ENCODE measurements at regions not wholly inside any gene's neighbourhood (a gene's known extent, or its start where the extent isn't known, plus 50 kb on each side); places are given as distances from the start of the nearest gene placed in this dataset.

DNA sequence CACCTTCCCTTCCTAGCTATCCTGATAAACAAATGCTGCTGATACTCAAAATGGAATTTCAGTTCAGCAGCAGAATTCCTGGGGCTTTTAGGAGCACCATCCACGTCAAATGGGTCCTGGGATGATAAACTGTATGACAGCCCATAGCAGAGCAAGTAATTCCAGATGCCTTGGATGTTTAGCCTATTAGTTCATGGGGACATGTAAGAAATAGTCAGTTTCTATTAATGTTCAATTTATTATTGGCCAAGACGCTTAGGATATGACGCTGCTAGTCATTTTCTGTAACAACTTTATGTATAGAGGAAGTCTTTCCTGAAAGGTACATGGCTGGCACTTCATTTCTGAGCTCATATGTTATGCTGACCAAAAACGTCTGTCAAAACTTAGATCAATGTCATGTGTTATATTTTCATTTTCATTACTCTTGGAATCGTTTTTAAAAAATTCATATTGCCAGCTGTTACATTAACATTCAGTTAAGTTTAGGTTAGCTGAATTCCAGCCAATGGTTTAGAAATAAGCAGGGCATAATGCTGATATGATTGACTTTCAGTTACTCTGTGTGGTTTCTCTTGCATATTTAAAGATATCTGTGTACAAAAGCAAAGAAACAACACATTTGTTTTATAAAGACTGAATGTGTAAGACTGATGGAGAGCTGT, 243.8 kb downstream of the CSNK1G3 start:
- DNase-seq (ENCODE audit: low spot score), result no peak

DNA sequence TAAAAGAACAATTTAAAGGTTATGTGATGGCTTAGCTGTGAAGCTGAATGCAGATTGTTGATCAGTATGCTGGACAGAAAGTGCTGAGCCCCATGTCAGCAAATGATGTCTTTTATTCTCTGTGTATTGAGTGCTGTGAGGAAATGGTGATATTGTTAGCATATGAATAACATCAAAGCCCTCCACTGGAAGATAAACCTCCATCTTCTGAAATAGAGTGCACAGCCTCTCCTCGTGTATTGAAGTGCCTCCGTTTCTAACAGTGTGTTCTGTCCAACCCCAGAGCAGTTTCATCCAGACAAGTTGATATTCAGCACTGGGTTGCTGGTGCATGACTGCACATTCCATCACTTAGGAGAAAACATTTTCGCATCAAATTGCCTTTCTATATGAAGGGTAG, 242.9 kb downstream of the CSNK1G3 start:
- DNase-seq (ENCODE audit: low spot score), result no peak

DNA sequence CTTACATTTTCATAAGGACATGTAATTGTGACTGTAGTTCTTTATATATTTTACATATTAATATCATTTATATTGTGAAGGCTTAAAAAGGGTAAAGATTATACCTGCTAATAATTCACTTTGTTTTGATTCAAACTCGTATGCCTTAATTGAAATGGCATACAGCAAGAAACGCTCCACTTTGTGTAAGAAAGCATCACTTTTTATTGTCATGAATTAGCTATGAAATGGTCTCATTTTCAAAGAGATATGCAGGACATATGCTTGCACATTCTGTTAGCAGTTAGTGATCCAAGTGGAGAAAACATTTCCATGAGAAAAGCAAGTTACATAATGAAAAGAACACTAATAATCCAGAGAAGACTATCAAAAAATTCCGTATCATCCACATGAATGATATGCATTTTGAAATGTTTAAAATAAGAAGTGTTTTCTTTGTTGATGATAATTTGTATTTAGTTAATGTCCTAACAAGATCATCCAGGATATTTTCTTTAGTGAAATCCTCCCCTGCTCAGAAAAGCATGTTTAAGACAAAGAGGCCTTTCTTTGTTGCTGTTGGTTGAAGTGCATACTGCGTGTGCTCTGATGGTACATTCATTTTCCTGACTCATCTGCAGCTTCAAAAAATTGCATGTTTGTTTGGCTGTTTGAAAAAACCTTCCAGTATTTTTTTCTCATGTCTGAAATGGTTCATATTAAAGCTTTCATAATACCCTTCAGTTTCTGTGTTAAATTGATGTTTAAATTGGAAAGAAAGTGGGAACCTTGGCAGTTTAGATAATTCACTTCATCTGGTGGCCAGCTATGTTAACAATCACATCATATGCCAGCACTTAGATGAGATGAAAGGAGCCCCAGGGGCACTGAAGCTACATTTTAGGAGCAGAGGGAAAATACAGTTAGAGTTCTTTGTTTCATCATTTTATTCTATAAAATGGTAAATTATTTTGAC, 242.2 kb downstream of the CSNK1G3 start:
- no peak for DNase-seq (ENCODE audit: low spot score)

DNA sequence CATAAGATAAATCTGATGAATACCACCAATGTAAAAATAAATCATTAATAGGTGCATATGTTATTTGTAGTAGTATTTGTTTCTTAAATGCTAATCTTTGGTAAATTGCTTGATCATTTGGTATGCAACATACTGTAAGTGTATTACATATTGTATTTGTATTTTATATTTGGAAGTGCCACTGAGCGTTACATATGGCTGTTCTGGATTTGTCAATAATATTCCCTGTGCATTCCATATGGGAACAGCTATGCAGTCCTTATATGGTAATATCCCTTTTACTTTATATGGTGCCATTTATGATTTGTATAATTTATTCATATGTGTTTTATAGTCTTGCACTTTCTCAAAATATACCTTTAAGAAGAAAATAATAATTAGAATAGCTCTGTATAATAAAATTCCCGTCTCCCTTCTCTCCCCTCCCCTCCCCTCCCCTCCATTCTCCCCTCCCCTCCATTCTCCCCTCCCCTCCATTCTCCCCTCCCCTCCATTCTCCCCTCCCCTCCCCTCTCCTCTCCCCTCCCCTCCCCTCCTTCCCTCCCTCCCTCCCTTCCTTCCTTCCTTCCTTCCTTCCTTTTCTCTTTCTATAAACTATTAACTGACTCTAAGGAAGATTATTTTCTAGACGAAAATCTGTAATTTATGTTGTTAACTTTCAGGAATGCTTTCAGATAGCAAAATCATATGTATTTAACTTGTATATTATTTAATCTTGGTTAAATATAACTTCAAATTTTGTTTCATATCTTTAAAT, 241.4 kb downstream of the CSNK1G3 start:
- DNase-seq (ENCODE audit: low spot score), result no peak

DNA sequence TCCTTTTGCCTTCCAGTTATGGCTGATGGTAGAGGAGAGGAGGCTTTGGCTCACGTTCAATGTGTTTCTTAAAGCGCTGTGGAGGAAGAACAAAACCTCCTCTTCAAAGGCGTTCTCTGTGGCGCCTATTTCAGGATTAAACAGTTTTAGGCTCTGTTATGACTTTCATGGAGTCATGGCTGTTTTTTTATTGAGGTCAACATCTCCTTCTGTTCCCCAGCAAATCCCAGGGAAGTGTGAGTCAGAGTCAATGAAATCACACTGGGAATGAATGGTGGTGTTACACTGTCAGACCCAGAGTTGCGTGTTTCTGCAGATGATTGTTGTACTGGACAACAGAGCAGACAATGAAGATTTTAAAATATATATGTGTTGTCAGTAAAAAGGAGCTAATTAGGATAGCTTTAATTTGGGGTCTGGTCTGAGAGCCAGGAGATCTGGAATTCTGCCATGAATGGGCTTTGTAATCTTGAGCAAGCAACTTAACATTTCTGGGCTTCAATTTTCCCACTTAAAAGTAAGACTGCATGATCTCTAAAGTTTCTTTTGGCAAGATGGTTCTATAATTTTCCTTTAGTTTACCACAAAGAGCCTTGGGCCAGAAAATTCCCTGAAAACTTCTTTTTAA, 240.7 kb downstream of the CSNK1G3 start:
- DNase-seq (ENCODE audit: low spot score), result no peak

DNA sequence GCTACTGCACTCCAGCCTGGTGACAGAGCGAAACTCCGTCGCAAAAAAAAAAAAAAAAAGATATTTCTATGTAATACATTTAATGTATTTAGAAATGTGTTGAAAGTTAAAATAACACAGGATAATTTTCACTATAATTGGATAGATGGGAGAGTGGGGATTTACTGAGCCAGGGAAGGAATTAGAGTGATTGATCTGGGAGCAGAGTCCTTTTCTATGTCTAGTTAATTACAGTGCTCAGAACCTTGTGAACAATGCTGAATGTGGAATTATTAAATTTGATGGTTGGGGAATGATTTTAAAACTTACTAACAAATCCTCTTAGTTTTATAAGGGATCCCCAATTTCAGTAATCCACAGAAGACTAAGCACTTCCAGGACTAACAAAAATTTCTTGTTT, 239.7 kb downstream of the CSNK1G3 start:
- DNase-seq (ENCODE audit: low spot score), result no peak

DNA sequence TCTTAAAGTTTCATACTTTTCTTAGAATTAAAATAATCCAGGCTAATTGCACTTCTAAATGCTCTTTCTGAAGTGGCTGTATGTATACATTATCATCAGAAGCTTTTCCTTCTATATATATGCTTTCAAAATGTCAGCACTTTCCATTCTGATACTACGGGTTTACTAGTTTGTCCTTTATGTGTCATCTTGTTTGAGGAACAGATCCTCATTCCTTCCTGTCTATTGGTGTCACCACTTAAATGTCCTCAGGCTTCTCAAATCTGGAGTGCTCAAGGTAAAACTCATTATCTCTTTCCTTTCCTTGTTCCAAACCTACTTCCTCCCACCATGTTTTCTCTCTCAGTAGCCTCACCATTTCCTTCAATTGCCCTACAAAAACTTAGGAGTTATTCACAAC, 236.3 kb downstream of the CSNK1G3 start:
- no peak for DNase-seq (ENCODE audit: low spot score)

DNA sequence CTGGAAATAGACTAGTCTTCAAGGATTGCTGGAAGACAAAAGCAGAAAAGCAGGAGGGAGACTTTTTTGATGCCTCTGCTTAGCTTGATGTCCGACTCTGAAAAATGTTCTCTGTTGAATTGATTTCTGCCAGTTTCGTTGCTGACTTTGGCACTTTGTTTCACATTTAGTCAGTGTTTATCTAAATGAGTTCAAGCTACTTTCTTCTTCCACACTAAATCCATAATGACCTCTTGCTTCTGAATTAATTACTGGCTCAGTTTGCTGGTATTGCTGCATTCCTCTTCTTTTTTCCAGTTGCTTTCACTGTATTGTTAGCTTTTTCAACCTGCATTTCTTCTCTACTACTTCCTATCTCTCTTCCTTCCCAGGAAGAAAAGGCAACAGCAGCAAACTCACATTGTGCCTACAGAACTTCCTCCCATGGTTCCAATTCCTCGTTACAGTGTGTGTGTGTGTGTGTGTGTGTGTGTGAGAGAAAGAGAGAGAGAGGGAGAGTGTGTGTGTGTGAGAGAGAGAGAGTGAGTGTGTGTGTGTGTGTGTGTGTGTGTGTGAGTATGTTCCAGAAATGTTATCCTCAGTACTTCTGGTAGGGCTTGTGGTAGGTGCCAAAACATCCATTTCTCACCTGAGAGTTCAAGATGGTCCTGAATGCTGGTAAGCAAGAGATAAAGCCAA, 234.8 kb downstream of the CSNK1G3 start:
- DNase-seq (ENCODE audit: low spot score), result no peak

DNA sequence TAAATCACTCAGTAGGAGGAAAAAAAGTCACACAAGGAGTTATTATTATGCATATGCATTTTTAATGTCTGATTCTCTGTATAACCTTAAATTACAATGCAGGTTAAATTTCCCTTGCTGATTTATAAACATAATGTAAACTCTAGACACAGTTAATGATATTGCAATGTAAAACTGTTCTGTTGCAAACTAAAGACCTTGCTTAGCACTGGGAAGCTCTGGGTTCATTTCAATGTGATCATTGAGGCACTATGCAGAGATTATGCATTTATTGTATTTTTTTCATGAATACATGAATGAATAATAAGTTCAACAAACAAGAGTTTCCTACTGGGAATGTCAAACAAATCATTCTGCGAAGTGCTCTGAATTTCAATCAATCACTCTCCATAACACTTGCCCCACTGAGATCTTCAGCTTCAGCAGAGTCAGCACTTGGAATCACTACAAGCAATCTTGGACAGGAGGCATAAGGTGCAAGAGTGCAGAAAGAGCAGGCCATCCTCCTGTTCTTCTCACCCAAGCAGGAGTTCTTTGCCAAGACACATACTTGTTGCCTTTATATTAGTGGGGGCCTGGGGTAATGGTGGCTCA, 232.1 kb downstream of the CSNK1G3 start:
- no peak for DNase-seq (ENCODE audit: low spot score)

DNA sequence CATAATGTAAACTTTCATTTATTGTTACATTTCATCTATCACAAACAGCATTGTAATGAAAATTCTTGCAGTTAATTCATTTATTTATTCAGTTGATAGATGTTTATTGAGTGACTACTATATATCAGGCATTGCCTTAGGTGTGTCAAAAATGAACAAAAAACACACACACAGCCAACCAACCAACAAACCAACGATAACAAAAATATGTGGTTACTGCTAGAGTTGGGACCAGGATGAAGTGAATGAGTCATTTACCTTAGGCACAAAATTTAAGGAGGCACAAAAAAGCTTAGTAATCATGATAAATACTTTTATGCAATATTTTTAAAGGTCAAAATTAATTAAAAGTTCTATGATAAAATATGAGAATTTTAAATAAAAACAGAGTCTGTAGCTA, 223.4 kb downstream of the CSNK1G3 start:
- DNase-seq (ENCODE audit: low spot score), result no peak

DNA sequence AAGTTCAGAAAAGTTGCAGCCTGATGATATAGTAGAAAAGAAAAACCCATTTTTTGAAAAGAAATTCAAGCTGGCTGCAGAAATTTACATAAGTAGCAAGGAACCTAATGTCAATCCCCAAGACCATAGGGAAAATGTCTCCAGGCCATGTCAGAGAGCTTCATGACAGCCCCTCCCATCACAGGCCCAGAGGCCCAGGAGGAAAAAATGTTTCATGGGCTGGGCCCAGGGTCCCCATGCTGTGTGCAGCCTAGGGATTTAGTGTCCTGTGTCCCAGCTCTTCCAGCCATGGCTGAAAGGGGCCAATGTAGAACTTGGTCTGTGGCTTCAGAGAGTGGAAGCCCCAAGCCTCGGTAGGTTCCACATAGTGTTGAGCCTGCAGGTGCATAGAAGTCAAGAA, 220.3 kb downstream of the CSNK1G3 start:
- DNase-seq (ENCODE audit: low spot score), result no peak

DNA sequence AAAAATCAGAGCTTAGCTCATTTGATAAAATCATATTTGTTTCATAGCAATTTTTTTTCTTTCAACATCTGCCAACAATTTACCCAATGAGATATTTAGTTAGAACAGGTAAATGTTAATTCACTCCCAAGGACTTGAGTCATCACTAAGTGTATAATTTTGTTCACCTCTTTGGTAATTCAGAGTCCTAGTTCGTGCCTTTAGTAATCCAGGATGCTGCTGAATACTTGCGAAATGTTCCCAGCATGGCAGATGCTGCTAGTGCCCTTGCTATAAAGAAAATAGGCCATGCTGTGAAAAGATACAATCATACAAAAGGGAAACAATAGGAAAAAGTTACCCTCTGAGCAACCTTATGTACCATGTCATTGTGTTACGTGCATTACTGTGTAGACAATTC, 210.5 kb downstream of the CSNK1G3 start:
- DNase-seq (ENCODE audit: low spot score), result no peak

DNA sequence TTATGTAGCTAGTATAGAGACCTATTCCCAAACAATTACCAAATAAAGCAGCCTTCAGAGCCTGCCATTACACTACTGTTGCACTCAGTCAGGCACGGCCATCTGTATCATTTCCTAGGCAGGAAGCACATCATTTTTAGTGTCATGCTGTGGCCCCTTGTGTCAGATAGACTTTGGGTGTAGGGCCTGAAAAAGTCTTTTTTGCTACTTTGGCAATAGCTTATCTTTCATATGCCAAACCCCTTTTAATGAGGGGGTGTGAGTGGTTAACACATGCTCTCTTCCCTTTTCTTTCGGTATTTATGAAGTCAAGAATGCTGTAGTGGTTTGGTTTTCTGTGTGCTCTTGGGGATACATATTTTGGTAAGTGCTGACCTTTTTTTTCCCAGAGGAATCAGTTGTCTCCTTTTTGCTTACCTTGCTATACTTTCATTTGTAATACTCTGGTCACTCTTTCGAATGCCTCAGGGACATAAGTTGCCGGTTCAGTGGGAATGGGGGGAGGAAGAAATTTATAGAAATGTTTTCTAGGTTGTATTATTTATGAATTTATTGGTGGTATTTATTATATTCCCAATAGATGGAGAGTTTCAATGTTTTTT, 209.8 kb downstream of the CSNK1G3 start:
- no peak for DNase-seq (ENCODE audit: low spot score)

DNA sequence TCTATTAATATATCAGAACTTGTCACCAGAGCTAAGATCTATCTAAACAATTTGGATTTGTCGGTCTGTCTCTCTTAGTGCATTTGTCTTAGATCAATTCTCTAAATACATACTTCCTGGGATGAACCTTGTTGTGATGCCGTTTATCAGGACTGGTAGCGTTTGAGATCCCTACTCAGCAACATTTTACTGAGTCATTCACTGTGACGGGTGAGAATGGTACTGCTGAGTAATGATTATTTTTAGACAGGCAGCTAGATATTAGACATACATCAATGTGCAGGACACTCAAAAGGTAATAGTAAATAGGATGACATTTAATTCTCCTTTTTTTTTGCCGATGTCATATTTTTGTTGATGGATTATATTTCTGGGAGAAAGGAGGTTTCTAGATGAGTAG, 209.0 kb downstream of the CSNK1G3 start:
- no peak for DNase-seq (ENCODE audit: low spot score)

DNA sequence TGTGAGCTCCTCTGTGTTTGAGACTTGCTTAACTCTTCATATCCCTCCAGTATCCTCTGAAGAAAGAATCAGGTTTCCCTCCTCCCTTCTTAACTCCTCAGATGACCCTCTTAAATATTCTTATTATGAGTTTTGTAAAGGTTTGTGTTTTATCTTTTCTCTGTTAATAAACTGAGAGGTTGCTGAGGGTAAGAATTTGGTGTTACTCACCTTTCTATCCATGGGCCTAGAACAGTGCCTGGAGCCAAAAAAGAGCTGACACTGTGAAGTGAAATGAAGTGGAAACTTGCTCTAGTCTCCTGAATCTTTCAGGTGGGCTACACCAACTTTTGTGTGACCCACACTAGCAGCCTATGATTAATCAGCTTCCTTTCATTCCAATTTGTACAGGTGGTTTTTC, 208.4 kb downstream of the CSNK1G3 start:
- DNase-seq (ENCODE audit: low spot score), result no peak

DNA sequence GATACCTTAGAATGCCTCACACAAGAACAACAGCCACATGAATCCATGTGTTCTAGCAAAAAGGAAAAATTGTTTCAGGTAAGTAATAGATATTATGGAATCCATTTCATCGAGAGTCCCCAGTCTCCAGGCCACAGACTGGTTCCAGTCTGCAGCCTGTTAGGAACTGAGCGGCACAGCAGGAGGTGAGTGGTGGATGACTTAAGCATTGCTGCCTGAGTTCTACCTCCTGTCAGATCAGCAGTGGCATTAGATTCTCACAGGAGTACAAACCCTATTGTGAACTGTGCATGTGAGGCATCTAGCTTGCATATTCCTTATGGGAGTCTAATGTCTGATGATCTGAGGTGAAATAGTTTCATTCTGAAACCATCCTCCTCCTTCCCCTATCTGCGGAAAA, 207.0 kb downstream of the CSNK1G3 start:
- no peak for DNase-seq (ENCODE audit: low spot score)

DNA sequence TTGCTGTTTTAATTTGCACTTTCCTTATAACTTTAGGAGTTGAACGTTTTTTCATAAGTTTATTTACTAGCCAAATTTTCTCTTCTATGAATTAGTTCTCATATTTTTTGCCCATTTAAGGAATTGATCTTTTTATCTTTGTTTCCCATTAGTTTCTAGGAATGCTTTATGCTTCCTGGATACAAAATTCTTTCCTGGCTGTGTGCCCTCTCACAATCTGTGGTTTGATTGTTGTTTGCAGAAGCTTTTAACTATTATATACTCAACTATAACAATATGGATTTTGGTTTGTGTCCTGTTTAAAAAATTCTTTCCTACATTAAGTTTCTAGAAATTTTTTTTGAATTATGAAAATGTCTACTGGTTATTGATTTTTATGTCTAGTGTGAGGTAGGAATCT, 206.3 kb downstream of the CSNK1G3 start:
- no peak for DNase-seq (ENCODE audit: low spot score)

DNA sequence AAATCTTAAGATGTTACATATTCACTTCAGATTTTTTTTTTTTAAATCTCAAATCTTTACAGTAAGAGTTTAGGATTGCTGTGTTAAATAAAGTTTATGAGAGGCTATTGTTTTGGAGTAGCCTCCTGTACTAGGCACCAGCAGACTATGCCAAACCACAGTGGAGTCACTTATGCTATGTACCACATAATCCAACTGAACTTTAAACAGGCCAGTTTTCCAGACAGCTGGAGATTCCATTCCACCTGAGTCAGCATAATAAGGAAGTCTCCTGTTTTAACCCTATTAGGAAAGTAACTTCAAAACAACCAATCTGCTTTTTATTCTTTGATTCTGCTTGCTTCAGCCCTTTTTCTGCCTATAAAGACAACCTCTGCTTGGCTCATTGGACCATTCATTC, 205.2 kb downstream of the CSNK1G3 start:
- no peak for DNase-seq (ENCODE audit: low spot score)

DNA sequence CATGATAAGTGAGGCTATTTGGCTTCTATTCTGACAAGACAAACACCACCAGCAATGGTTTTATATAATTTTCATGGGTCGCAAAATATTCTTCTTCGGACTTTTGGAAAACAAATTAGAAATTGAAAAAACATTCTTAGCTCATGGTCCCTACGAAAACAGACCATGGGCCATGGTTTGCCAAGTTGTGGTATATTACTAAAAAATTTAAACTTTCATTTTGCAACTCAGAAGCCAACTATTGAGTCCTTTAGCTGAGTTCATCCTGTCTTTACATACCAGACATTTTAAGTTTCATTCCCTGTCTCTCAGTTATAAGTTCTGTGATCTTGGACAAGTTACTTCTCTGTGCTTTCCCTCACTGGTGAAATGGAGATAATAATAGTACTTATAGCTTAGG, 198.1 kb downstream of the CSNK1G3 start:
- no peak for DNase-seq (ENCODE audit: low spot score)

DNA sequence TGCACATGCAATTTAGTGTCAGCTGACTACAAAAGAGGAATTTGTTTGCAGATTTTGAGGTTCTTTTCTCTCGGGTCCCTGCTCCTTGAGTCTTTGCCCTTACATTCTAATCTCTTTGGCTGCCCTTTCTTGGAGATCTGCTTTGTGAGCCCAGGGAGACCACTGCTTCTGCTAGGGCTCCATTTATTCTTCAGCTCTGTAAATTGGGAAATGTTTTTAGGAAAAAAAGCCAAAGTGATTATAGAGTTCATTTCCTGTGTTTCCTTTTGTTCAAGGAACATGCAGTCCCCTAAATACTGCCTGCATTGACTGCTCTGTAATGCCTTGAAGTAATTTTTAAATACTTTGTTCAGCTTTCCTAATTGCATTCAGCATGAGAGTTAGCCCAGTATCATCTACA, 197.4 kb downstream of the CSNK1G3 start:
- no peak for DNase-seq (ENCODE audit: low spot score)

Measured in putamen (tissue), 1 donor.